GM12878 (cell line): ENCODE measurements at regions not wholly inside any gene's neighbourhood (a gene's known extent, or its start where the extent isn't known, plus 50 kb on each side); places are given as distances from the start of the nearest gene placed in this dataset.

Experiments used
- BRCA1 ChIP-seq: IDR thresholded peaks from 2 replicates; pipeline ENCODE4 v1.6.1; 2011; ENCODE audit warnings: low read depth, low read length, improper control_type of control experiment
- CEBPB ChIP-seq, 2 experiments: fragments of 150-350 bp in 1 of 2; IDR thresholded peaks; 2 replicates each; pipeline ENCODE4 v1.6.1; 2012 to 2014; ENCODE audit warnings: low read depth in 2 of 2, low read length in 2 of 2, borderline replicate concordance in 1 of 2, inconsistent platforms in 1 of 2
- CUX1 ChIP-seq: IDR thresholded peaks from 2 replicates; pipeline ENCODE4 v1.6.1; 2012; ENCODE audit warnings: improper control_type of control experiment, low read depth, low read length; ENCODE audit not compliant: insufficient replicate concordance
- ESRRA ChIP-seq: IDR thresholded peaks from 2 replicates; pipeline ENCODE4 v1.6.1; 2012; ENCODE audit warnings: mild to moderate bottlenecking, low read length, improper control_type of control experiment
- GATAD2B ChIP-seq: fragments of 450-650 bp; conservative IDR thresholded peaks from 2 replicates; pipeline ENCODE4 v1.6.1; 2017; ENCODE audit warnings: low read depth, mild to moderate bottlenecking, moderate library complexity
- HSF1 ChIP-seq: fragments of 150-350 bp; IDR thresholded peaks from 2 replicates; pipeline ENCODE4 v1.6.1; 2014; ENCODE audit warnings: mild to moderate bottlenecking, low read depth, low read length
- IKZF2 ChIP-seq, 2 experiments: fragments of 450-650 bp; IDR thresholded peaks; 2 replicates each; pipeline ENCODE4 v1.6.1; 2017; ENCODE audit warnings: mild to moderate bottlenecking in 2 of 2, moderate library complexity in 2 of 2
- KAT2A ChIP-seq: conservative IDR thresholded peaks from 2 replicates; pipeline ENCODE4 v1.6.1; 2011; ENCODE audit warnings: low read depth, low read length; ENCODE audit not compliant: control insufficient read depth
- MEF2B ChIP-seq: fragments of 450-650 bp; IDR thresholded peaks from 2 replicates; pipeline ENCODE4 v1.6.1; 2018; ENCODE audit warnings: mild to moderate bottlenecking, moderate library complexity; ENCODE audit not compliant: partially characterized antibody, poor library complexity, severe bottlenecking
- MTA2 ChIP-seq: fragments of 450-650 bp; IDR thresholded peaks from 2 replicates; pipeline ENCODE4 v1.6.1; 2016; ENCODE audit warnings: low read depth, mild to moderate bottlenecking, moderate library complexity
- MYC ChIP-seq: IDR thresholded peaks from 2 replicates; pipeline ENCODE4 v1.6.1; 2011; ENCODE audit warnings: mild to moderate bottlenecking, low read length, moderate library complexity, inconsistent platforms; ENCODE audit not compliant: insufficient read depth, insufficient replicate concordance, insufficient read length, severe bottlenecking
- NFIC ChIP-seq: IDR thresholded peaks from 2 replicates; pipeline ENCODE4 v1.6.1; 2012; ENCODE audit warnings: low read depth, mild to moderate bottlenecking, inconsistent platforms, low read length, moderate library complexity
- SMAD5 ChIP-seq: IDR thresholded peaks from 2 replicates; pipeline ENCODE4 v1.6.1; 2016; ENCODE audit warnings: antibody characterized with exemption, low read depth
- SP1 ChIP-seq: IDR thresholded peaks from one replicate; pipeline ENCODE4 v1.6.1; 2011; ENCODE audit warnings: low read depth, low read length
- SREBF2 ChIP-seq: IDR thresholded peaks from 2 replicates; pipeline ENCODE4 v1.6.1; 2012; ENCODE audit warnings: mild to moderate bottlenecking, low read length
- TF ChIP-seq, protein P1 (sequence below): fragments of 450-650 bp; IDR thresholded peaks from 2 replicates; pipeline ENCODE4 v1.6.1; 2017; ENCODE audit warnings: mild to moderate bottlenecking, moderate library complexity
- TF ChIP-seq, protein P2 (sequence below): IDR thresholded peaks from 2 replicates; pipeline ENCODE4 v1.6.1; 2011; ENCODE audit warnings: borderline replicate concordance, low read depth, mild to moderate bottlenecking, moderate library complexity, low read length; ENCODE audit not compliant: insufficient read depth, poor library complexity, severe bottlenecking

DNA sequence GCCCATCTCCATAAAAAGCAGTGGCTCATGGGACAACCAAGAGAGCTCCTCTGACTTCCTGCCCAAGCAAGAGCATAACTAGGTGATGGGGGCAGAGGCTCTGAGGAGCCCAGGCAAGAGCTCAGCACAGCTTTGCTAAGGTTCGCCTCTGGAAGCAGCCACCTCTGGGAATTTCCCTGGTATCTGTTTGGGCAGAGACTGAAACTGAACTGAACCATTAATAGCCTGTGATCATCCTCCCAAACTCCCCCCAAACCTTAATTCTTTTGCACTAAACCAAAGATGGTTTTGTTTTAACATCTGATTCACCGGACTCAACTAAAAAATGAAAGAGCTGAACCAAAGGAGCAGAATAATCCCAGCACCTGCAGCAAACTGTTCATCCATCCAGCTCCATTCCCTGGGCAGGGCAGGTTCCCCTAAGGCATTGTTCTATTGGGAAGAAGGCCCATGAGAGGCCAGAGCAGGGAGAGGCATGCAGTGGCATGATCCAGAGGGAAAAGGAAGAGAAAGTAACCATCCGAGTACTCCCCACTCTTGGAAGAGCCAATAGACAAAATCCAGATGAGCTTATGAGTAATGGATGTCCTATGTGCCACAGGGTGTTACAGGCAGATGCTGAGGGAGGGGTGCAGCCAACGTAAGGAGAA, 77.8 kb upstream of the KAZN start (continued):
- TF ChIP-seq SMAD5: 0 out of 2 replicates have a peak, but pooled peaks have one; percentile 12
- TF ChIP-seq NFIC: peak; percentile 83; the same call in 1 of the 2 replicates
- peak; percentile 36 for TF ChIP-seq MEF2B
- peak; percentile 36; the same call in 1 of the 2 replicates for TF ChIP-seq MTA2
- TF ChIP-seq ESRRA: no peak
- no peak for TF ChIP-seq MYC
- TF ChIP-seq BRCA1: no peak
- TF ChIP-seq, protein P1, sequence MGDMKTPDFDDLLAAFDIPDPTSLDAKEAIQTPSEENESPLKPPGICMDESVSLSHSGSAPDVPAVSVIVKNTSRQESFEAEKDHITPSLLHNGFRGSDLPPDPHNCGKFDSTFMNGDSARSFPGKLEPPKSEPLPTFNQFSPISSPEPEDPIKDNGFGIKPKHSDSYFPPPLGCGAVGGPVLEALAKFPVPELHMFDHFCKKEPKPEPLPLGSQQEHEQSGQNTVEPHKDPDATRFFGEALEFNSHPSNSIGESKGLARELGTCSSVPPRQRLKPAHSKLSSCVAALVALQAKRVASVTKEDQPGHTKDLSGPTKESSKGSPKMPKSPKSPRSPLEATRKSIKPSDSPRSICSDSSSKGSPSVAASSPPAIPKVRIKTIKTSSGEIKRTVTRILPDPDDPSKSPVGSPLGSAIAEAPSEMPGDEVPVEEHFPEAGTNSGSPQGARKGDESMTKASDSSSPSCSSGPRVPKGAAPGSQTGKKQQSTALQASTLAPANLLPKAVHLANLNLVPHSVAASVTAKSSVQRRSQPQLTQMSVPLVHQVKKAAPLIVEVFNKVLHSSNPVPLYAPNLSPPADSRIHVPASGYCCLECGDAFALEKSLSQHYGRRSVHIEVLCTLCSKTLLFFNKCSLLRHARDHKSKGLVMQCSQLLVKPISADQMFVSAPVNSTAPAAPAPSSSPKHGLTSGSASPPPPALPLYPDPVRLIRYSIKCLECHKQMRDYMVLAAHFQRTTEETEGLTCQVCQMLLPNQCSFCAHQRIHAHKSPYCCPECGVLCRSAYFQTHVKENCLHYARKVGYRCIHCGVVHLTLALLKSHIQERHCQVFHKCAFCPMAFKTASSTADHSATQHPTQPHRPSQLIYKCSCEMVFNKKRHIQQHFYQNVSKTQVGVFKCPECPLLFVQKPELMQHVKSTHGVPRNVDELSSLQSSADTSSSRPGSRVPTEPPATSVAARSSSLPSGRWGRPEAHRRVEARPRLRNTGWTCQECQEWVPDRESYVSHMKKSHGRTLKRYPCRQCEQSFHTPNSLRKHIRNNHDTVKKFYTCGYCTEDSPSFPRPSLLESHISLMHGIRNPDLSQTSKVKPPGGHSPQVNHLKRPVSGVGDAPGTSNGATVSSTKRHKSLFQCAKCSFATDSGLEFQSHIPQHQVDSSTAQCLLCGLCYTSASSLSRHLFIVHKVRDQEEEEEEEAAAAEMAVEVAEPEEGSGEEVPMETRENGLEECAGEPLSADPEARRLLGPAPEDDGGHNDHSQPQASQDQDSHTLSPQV: no peak
- peak; percentile 63 to 68; a peak in 3 of 4 replicates for TF ChIP-seq IKZF2 (IDR thresholded peaks at IDR 0.05)
- TF ChIP-seq CEBPB (IDR thresholded peaks at IDR 0.05; ENCODE audit: borderline replicate concordance in 1 of 2, low read depth in 2 of 2, low read length in 2 of 2): no peak
- no peak for TF ChIP-seq KAT2A
- no peak for TF ChIP-seq CUX1
- peak; percentile 40 for TF ChIP-seq SP1
- TF ChIP-seq GATAD2B: no peak
- no peak for TF ChIP-seq SREBF2
- TF ChIP-seq HSF1: no peak
- TF ChIP-seq, protein P2, sequence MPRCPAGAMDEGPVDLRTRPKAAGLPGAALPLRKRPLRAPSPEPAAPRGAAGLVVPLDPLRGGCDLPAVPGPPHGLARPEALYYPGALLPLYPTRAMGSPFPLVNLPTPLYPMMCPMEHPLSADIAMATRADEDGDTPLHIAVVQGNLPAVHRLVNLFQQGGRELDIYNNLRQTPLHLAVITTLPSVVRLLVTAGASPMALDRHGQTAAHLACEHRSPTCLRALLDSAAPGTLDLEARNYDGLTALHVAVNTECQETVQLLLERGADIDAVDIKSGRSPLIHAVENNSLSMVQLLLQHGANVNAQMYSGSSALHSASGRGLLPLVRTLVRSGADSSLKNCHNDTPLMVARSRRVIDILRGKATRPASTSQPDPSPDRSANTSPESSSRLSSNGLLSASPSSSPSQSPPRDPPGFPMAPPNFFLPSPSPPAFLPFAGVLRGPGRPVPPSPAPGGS: peak; percentile 73
